Activated CD4-positive, alpha-beta T cell treated with anti-CD3 and anti-CD28 coated beads for 48 hours (primary cell): ENCODE measurements at regions not wholly inside any gene's neighbourhood (a gene's known extent, or its start where the extent isn't known, plus 50 kb on each side); places are given as distances from the start of the nearest gene placed in this dataset.
"Not testable (repeated sequence)": the region's sequence is repeated elsewhere in the genome, so short reads cannot be mapped to it uniquely, and the experiment has no call there.

ENCODE experiments used
- DNase-seq: peaks from one replicate; pipeline ENCODE4 v3.0.0-alpha.2; 2020

DNA sequence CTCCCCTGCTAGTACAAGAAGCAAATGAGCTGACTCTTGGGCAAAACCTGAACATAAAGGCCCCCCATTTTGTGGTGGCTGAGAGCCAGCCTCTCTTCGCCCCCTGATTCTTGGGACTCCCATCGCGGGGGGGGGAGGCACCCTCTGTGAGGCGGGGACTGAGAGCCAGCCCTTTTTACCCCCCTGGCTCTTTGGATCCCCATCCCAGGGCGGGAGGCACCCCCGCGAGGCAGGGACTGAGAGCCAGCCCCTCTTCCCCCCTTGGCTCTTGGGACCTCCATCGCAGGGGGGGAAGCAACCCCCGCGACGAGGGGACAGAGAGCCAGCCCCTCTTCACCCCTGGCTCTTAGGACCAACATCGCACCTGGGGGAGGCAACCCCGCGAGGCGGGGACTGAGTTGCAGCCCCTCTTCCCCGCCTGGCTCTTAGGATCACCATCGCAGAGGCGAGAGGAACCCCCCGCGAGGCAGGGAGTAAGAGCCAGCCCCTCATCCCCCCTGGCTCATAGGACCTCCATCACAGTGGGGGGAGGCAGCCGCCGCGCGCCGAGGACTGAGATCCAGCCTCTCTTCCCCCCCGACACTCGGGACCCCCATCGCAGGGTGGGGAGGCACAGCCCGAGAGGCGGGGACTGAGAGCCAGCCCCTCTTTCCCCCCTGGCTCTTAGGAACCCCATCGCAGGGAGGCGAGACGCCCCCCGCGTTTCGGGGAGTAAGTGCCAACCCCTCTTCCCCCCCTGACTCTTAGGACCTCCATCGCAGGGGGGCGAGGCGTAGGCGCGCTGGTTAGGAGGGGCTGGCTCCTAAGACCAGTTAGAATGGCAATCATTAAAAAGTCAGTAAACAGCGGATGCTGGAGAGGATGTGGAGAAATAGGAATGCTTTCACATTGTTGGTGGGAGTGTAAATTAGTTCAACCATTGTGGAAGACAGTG lies 2428.4 kb upstream of the PCDH20 start:
- no peak for DNase-seq

DNA sequence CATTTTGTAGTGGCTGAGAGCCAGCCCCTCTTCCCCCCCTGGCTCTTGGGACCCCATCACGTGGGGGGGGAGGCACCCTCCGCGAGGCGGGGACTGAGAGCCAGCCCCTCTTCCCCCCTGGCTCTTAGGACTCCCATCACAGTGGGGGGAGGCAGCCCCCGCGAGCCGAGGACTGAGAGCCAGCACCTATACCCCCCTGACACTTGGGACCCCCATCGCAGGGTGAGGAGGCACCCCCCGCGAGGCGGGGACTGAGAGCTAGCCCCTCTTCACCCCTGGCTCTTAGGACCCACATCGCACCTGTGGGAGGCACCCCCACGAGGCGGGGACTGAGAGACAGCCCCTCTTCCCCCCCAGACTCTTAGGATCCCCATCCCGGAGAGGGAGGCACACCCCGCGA lies 2426.5 kb upstream of the PCDH20 start:
- DNase-seq = no peak

DNA sequence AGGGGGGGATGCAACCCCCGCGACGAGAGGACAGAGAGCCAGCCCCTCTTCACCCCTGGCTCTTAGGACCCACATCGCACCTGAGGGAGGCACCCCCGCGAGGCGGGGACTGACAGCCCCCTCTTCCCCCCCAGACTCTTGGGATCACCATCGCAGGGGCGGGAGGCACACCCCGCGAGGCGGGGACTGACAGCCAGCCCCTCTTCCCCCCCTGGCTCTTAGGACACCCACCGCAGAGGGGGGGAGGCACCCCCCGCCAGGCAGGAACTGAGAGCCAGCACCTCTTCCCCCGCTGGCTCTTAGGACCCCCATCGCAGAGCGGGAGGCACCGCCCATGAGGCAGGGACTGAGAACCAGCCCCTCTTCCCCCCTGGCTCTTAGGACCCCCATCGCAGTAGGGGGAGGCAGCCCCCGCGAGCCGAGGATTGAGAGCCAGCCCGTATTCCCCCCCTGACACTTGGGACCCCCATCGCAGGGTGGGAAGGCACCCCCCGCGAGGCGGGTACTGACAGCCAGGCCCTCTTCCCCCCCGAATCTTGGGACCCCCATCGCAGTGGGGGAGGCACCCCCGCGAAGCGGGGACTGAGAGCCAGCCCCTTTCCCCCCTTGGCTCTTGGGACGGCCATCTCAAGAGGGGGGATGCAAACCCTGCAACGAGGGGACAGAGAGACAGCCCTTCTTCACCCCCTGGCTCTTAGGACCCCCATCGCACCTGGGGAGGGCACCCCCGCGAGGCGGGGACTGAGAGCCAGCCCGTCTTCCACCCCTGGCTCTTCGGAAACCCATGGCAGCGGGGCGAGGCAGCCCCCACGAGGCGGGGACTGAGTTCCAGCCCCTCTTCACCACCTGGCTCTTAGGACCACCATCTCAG lies 2425.1 kb upstream of the PCDH20 start:
- no peak for DNase-seq

DNA sequence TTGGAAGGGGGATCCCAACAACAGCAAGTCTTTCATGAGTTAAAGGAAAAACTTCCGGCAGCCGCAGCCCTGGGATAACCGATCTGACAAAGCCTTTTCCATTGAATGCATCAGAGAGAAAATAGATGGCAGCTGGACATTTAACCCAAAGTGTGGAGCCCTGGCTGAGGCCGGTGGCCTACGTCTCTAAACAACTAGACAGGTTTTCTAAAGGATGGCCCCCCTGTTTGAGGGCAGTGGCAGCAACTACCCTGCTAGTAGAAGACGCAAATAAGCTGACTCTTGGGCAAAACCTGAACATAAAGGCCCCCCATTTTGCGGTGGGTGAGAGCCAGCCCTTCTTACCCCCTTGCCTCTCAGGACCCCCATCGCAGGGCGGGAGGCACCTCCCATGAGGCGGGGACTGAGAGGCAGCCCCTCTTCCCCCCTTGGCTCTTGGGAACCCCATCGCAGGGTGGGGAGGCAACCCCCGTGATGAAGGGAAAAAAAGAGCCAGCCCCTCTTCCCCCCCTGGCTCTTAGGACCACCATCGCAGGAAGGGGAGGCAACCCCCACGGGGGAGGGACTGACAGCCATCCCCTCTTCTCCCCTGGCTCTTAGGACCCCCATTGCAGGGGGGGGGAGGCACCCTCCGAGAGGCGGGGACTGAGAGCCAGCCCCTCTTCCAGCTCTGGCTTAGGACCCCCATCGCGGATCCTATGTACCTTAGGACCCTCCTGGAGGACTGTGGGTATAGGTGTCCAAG lies 2422.9 kb upstream of the PCDH20 start:
- DNase-seq = no peak

DNA sequence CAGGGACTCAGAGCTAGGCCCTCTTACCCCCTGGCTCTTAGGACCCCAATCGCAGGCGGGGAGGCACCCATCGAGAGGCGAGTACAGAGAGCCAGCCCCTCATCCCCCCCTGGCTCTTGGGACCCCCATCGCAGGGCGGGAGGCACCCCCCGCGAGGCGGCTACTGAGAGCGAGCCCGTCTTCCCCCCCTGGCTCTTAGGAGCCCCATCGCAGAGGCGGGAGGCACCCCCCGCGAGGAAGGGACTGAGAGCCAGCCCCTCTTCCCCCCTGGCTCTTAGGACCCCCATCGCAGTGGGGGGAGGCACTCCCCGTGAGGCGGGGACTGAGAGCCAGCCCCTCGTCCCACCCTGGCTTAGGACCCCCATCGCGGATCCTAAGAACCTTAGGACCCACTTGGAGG lies 2422.1 kb upstream of the PCDH20 start:
- not testable (repeated sequence) for DNase-seq

DNA sequence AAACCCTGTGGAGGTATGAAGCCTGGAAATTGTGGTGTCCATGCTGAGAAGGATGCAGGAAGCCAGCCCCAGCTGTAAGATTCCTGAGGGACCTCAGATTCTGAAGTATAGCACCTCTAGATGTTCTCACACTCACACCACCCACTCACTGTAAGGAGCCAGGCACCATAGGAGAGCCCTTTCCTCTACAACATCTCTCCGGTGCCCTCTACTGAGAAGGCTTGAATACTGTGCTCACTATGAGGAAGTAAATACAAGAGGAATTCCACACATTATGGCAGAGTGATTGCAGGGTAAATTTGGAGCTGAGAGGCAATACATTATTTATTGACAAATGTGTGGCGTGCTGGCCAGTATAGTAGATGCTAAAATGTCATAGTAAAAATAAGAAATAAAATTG lies 2414.0 kb upstream of the PCDH20 start:
- not testable (repeated sequence) for DNase-seq

DNA sequence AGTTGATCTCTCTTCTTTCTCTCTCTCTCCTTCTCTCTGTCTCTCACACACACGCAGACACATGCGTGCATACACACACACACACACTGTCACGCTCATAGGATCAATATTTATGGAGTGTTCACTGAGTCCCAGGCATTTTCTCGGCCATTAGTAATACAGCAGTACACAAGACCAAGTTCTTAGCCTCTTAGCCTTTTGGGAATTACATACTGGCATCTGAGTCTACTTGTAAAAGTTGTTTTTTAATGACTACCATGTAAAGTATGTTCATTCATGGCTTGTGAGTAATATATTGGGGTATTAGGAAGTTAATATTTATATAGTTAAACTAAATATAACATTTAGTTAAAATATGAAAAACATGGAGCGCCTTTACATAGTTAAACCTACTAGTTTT lies 2406.1 kb upstream of the PCDH20 start:
- DNase-seq = not testable (repeated sequence)

DNA sequence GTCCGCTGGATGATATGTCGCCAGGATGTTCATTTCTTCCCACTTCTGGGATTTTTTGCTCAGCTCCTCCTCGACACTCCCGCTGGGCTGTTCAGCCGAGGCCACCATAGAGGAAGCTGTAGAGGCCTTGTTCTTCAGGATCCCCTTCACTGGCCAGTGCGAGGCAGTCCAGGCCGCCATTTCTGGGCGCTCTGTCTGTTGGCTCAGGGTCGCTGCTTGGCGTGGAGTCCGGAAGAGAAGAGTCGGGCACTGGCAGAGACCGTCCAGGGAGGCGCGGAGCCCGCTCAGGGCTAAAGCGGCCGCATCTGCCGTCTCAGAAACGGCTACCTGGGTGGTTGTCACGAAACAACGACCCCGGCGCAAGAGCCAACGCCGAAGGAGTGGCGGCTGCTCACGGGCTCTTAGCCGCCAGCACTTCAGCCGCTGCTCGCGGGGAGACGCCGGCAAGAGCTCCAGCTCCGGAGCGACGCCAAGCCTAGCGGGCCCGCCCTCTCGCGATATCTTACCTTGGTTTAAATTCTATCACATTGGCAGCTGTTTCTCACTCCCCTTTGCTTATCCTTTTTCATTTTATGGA lies 2395.9 kb upstream of the PCDH20 start:
- not testable (repeated sequence) for DNase-seq

DNA sequence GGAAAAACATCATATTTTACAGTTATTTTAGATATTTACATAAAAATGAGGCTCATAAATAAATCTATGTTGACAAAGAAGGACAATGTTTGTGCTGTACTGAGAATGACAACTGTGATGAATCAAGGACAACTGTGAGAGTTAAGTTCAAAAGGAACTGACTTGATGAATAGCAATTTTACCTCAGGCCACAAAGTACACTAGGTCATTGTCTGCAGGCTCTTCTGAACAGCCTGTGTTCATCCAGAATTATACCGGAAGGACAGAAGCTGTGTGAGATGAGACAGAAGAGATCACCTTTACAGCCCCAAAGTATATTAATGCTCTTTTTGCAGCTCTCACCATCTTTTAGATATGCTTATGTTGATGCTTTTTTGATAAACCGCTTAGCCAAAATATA lies 2375.5 kb upstream of the PCDH20 start:
- not testable (repeated sequence) for DNase-seq

DNA sequence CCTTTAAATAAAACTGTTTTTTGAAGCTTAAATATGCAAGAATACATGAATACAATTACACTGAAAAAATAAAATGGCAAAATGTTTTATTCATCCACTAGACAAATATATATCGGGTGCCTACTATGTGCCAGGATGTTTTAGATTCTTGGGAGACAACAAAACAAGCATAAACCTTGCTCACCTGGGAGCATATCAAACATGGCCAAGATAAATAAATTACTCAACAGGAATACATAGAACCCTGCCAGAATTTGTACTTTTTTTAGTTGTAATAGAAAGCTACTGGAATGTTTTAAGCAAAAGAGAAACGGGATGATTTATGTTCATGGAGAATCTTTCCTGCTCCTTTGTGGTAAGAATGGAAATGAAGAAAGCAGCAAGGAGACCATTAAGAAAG lies 2358.5 kb upstream of the PCDH20 start:
- DNase-seq = no peak

DNA sequence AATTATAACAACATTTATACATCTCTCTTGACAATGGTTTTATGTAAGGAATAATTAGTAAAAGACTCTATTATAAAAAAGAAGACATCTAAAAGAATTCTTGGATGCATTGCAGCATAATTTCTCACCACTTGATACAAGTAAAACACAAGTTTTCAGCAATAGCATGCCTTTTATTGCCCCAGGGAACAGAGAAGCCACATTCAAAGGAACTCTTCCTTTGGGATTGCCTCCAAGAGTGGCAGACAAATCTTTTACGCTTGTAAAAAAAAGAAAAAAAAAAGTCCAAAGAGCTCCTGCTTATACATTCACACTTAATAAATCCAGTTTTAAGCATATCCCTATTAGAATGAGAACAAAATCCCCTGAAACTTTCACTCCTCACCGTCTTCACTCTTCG lies 2357.8 kb upstream of the PCDH20 start:
- DNase-seq = no peak

DNA sequence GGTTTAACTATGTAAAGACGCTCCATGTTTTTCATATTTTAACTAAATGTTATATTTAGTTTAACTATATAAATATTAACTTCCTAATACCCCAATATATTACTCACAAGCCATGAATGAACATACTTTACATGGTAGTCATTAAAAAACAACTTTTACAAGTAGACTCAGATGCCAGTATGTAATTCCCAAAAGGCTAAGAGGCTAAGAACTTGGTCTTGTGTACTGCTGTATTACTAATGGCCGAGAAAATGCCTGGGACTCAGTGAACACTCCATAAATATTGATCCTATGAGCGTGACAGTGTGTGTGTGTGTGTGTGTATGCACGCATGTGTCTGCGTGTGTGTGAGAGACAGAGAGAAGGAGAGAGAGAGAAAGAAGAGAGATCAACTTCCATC lies 2342.0 kb upstream of the PCDH20 start:
- not testable (repeated sequence) for DNase-seq

DNA sequence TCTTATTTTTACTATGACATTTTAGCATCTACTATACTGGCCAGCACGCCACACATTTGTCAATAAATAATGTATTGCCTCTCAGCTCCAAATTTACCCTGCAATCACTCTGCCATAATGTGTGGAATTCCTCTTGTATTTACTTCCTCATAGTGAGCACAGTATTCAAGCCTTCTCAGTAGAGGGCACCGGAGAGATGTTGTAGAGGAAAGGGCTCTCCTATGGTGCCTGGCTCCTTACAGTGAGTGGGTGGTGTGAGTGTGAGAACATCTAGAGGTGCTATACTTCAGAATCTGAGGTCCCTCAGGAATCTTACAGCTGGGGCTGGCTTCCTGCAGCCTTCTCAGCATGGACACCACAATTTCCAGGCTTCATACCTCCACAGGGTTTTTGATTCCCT lies 2334.2 kb upstream of the PCDH20 start:
- DNase-seq = not testable (repeated sequence)

DNA sequence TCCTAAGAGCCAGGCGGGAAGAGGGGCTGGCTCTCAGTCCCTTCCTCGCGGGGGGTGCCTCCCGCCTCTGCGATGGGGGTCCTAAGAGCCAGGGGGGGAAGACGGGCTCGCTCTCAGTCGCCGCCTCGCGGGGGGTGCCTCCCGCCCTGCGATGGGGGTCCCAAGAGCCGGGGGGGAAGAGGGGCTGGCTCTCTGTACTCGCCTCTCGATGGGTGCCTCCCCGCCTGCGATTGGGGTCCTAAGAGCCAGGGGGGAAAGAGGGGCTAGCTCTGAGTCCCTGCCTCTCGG lies 2326.1 kb upstream of the PCDH20 start:
- DNase-seq = not testable (repeated sequence)

DNA sequence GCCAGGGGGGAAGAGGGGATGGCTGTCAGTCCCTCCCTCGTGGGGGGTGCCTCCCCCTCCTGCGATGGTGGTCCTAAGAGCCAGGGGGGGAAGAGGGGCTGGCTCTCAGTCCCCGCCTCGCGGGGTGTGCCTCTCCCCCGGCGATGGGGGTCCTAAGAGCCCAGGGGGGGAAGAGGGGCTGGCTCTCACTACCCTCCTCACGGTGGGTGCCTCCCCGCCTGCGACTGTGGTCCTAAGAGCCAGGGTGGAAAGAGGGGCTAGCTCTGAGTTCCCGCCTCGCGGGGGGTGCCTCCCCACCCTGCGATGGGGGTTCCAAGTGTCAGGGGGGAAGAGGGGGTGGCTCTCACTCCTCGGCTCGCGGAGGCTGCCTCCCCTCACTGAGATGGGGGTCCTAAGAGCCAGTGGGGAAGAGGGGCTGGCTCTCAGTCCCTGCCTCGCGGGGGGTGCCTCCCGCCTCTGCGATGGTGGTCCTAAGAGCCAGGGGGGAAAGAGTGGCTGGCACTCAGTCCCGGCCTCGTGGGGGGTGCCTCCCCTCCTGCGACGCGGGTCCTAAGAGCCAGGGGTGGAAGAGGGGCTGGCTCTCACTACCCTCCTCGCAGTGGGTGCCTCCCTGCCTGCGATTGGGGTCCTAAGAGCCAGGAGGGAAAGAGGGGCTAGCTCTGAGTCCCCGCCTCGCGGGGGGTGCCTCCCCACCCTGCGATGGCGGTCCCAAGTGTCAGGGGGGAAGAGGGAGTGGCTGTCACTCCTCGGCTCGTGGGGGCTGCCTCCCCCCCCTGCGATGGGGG lies 2325.6 kb upstream of the PCDH20 start:
- DNase-seq = no peak

DNA sequence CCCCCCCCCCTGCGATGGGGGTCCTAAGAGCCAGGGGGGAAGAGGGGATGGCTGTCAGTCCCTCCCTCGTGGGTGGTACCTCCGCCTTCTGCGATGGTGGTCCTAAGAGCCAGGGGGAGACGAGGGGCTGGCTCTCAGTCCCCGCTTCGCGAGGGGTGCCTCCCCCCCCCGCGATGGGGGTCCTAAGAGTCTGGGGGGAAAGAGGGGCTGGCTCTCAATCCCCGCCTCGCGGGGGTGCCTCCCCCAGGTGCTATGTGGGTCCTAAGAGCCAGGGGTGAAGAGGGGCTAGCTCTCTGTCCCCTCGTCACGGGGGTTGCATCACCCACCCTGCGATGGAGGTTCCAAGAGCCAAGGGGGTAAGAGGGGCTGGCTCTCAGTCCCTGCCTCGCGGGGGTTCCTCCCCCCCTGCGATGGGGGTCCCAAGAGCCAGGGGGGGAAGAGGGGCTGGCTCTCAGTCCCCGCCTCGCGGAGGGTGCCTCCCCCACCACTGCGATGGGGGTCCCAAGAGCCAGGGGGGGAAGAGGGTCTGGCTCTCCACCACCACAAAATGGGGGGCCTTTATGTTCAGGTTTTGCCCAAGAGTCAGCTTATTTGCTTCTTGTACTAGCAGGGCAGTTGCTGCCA lies 2323.6 kb upstream of the PCDH20 start:
- not testable (repeated sequence) for DNase-seq

DNA sequence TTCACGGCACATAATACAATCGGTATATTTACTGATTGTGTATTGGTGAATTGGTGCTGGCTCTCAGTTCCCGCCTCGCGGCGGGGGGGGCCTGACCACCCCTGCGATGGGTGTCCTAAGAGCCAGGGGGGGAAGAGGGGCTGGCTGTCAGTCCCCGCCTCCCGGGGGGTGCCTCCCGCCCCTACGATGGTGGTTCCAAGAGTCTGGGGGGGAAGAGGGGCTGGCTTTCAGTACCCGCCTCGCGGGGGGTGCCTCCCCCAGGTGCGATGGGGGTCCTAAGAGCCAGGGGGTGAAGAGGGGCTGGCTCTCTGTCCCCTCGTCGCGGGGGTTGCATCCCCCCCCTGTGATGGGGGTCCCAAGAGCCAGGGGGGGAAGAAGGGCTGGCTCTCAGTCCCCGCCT lies 2321.8 kb upstream of the PCDH20 start:
- DNase-seq = no peak

DNA sequence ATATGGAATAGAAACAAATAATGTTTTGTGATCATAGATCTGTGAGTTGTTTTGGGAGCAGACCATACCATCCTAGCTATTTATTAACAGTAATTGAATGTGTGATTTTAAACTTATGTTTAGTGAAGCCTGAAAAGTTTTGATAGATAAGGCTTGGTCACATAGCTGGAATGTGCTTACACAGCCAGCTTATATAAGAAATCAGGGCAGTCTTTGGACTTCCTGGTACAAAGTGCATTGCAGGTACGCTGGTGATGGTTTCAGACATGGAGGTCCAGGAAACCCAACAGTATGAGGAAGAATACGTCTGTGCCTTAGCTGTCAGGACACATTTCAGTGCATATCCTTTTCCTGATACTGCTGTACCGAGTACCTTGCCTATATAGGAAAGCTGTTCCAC lies 2316.2 kb upstream of the PCDH20 start:
- no peak for DNase-seq

DNA sequence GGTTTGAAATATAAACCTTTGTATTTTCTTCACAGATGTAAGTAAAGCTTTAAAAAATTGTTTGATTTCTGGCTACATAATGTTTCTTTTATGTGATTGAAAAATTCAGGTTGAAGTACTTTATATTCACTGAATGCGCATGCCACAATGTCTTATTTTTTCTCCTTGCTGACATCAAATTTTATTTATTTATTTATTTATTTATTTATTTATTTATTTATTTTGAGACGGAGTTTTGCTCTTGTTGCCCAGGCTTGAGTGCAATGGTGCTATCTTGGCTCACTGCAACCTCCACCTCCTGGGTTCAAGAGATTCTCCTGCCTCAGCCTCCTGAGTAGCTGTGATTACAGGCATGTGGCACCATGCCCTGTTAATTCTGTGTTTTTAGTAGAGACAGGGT lies 2296.5 kb upstream of the PCDH20 start:
- not testable (repeated sequence) for DNase-seq

DNA sequence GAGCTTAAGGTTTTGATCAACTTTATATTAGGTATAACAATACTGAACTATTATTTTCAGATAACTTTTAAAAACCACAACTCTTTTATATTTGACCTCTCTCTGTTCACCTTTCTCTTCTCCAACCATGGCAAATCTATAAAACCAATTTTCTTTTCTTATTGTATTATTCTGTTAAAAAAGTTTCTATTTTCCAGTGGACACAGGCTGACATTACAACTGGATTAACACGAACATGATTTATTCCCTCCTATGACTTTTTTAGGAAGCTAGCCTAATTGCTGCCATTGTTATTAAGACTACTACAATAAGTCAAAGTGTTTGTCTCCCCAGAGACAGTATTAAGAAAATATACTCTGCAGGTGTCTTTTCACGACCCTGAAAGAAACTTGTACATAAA lies 2291.1 kb upstream of the PCDH20 start:
- DNase-seq = no peak

DNA sequence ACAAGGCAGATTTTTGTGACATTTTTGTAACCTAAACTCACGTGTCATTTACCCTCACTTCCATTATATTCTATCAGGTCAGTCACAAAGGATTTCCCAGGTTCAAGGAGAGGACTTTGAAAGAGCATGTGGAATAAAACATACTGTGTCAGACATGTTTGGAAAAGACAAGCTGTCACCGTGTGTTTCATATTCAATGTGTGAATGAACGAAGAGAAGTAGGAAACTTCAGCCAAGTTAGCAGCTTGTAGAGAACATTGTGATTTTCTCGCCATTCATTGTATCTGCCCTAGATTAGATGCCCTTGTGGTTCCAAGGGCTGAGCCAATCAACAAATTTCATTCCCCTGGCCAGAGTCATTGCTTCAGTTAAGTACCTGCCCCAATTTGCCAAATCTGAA lies 2288.9 kb upstream of the PCDH20 start:
- no peak for DNase-seq

DNA sequence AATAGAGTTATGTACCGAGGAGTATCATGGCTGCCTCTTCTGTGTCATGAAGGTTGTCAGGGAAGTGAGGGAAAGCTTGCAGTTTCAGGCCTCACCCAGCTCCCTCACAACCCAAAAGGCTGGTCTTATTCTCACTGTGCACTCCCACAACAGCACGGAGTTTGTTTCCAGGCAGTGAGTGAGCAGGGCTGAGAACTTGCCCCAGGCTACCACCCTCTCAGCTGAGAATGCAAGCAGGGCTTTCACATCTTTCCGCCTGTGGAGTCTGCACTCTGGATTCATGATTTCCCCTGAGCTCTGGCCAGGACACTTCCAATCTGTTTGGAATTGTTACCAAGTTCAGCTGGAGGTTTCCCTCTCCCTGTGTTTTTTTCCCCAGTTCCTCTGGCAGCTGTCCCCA lies 2284.7 kb upstream of the PCDH20 start:
- DNase-seq = no peak
